HepG2 (cell line): ENCODE measurements at regions not wholly inside any gene's neighbourhood (a gene's known extent, or its start where the extent isn't known, plus 50 kb on each side); places are given as distances from the start of the nearest gene placed in this dataset.

Source experiments
- CEBPZ ChIP-seq: IDR thresholded peaks from 2 replicates; pipeline ENCODE4 v1.6.1; 2012; ENCODE audit warnings: low read length, improper control_type of control experiment
- CTCF ChIP-seq: sonication (generic); formaldehyde crosslinking; IDR thresholded peaks from 2 replicates; pipeline ENCODE4 v1.5.0; 2020; ENCODE audit warnings: mild to moderate bottlenecking, missing genetic modification reagents, moderate library complexity
- ELF4 ChIP-seq: sonication (generic); formaldehyde crosslinking; IDR thresholded peaks from 2 replicates; pipeline ENCODE4 v1.5.0; 2020; ENCODE audit warnings: missing genetic modification reagents, mild to moderate bottlenecking, moderate library complexity, borderline replicate concordance
- KLF6 ChIP-seq: IDR thresholded peaks from 2 replicates; pipeline ENCODE4 v1.8.0; 2016; ENCODE audit warnings: missing biosample characterization, missing genetic modification reagents
- PBX3 ChIP-seq: sonication (generic); formaldehyde crosslinking; IDR thresholded peaks from 2 replicates; pipeline ENCODE4 v1.8.1; 2023; ENCODE audit warnings: missing genetic modification reagents, inconsistent platforms, borderline replicate concordance
- POLR2A ChIP-seq, 2 experiments: IDR thresholded peaks; 2 replicates each; pipeline ENCODE4 v1.6.1; 2011; ENCODE audit warnings: low read depth in 2 of 2, low read length in 2 of 2, mild to moderate bottlenecking in 1 of 2, moderate library complexity in 1 of 2; ENCODE audit not compliant: insufficient read depth in 1 of 2
- REST ChIP-seq, 2 experiments: IDR thresholded peaks; 2 replicates each; pipeline ENCODE4 v1.6.1; 2011 to 2012; ENCODE audit warnings: low read length in 2 of 2, borderline replicate concordance in 1 of 2, low read depth in 1 of 2, mild to moderate bottlenecking in 1 of 2, moderate library complexity in 1 of 2
- SYNCRIP ChIP-seq: fragments of 200-400 bp; formaldehyde crosslinking; IDR thresholded peaks from 2 replicates; pipeline ENCODE4 v1.6.1; 2018; ENCODE audit warnings: mild to moderate bottlenecking, low read depth, low read length; ENCODE audit not compliant: insufficient read depth
- ZBTB43 ChIP-seq: sonication (generic); formaldehyde crosslinking; conservative IDR thresholded peaks from 2 replicates; pipeline ENCODE4 v1.4.0; 2020; ENCODE audit warnings: missing genetic modification reagents
- ZFP37 ChIP-seq: sonication (generic); formaldehyde crosslinking; IDR thresholded peaks from 2 replicates; pipeline ENCODE4 v1.4.0; 2020; ENCODE audit warnings: missing genetic modification reagents, borderline replicate concordance
- ZNF781 ChIP-seq: sonication (generic); formaldehyde crosslinking; IDR thresholded peaks from 2 replicates; pipeline ENCODE4 v1.5.1; 2020; ENCODE audit warnings: borderline replicate concordance, mild to moderate bottlenecking, missing genetic modification reagents; ENCODE audit errors: not compliant biosample characterization
- ZSCAN12 ChIP-seq: sonication (generic); formaldehyde crosslinking; IDR thresholded peaks from 2 replicates; pipeline ENCODE4 v1.9.0; 2021; ENCODE audit warnings: mild to moderate bottlenecking, missing genetic modification reagents

- no peak for TF ChIP-seq ZSCAN12 (CRISPR knock-in tag)
- no peak for TF ChIP-seq ELF4 (CRISPR knock-in tag)
- TF ChIP-seq ZFP37 (CRISPR knock-in tag): no peak
- no peak for TF ChIP-seq REST (IDR thresholded peaks at IDR 0.05; ENCODE audit: borderline replicate concordance in 1 of 2, low read depth in 1 of 2, low read length in 2 of 2)
- no peak for TF ChIP-seq POLR2A (IDR thresholded peaks at IDR 0.05; ENCODE audit: insufficient read depth in 1 of 2, low read depth in 2 of 2, low read length in 2 of 2)
- no peak for TF ChIP-seq ZBTB43 (CRISPR knock-in tag)
- TF ChIP-seq SYNCRIP: no peak
- TF ChIP-seq CEBPZ: no peak
- no peak for TF ChIP-seq PBX3 (CRISPR knock-in tag)
- no peak for TF ChIP-seq CTCF
- TF ChIP-seq ZNF781: no peak
- TF ChIP-seq KLF6 (CRISPR knock-in tag): no peak
These were observed 57.4 kb downstream of the PJA1 start for GRCh38 chrX:69107747-69108401.
